Prostate gland (tissue), 2 donors: ENCODE measurements at regions not wholly inside any gene's neighbourhood (a gene's known extent, or its start where the extent isn't known, plus 50 kb on each side); places are given as distances from the start of the nearest gene placed in this dataset.

Source experiments
- DNase-seq: peaks from one replicate; pipeline ENCODE4 v3.0.0-alpha.2; 2019; ENCODE audit warnings: low spot score
- H3K27ac ChIP-seq, 2 donors: fragments of 200-600 bp; sonication (generic); 2 replicates each; pipeline ENCODE4 v1.5.1; 2017 to 2019
- H3K27me3 ChIP-seq: fragments of 200-600 bp; sonication (generic); replicated peaks from 2 replicates; pipeline ENCODE4 v1.5.1; 2019; ENCODE audit not compliant: insufficient read depth
- H3K36me3 ChIP-seq, 2 donors: fragments of 200-600 bp; sonication (generic); 1 replicate in 1 of 2; 2 replicates in 1 of 2; pipeline versions ENCODE4 v1.5.1 to v1.8.1; 2017 to 2019
- H3K4me1 ChIP-seq: fragments of 200-600 bp; sonication (generic); replicated peaks from 2 replicates; pipeline ENCODE4 v1.5.1; 2019
- H3K4me3 ChIP-seq, 2 donors: fragments of 200-600 bp; sonication (generic); 2 replicates each; pipeline ENCODE4 v1.5.1; 2017 to 2019
- H3K9me3 ChIP-seq: fragments of 200-600 bp; sonication (generic); 2 replicates; pipeline ENCODE4 v1.5.1; 2017
- POLR2A ChIP-seq: fragments of 450-650 bp; IDR thresholded peaks from one replicate; pipeline ENCODE4 v1.6.1; 2016; ENCODE audit warnings: antibody characterized with exemption, mild to moderate bottlenecking
- POLR2AphosphoS5 ChIP-seq: sonication (generic); formaldehyde crosslinking; IDR thresholded peaks from one replicate; pipeline ENCODE4 v1.6.1; 2017; ENCODE audit warnings: antibody characterized with exemption
- WGBS: methylation state at CpG from one replicate; pipeline ENCODE4 v1.1.5; 2018; 5-methylcytosine and 5-hydroxymethylcytosine counted together
- intact Hi-C: fragments of 100-400 bp; cut with DNase I; formaldehyde crosslinking; loops from one replicate; pipeline ENCODE4 v1.14.2; 2022
- TF ChIP-seq, protein P1 (sequence below), 4 experiments: fragments of 200-600 bp in 2 of 4; fragments of 450-650 bp in 2 of 4; sonication (generic) in 2 of 4; IDR thresholded peaks; 1 replicate in 3 of 4; 2 replicates in 1 of 4; pipeline ENCODE4 v1.5.1; 2016 to 2019; ENCODE audit warnings: antibody characterized with exemption in 4 of 4, mild to moderate bottlenecking in 2 of 4, moderate library complexity in 2 of 4

- Histone ChIP-seq H3K27me3 (no peaks in the 10 kb centered on the region), H3K36me3 (no peaks in the 10 kb centered on the region), H3K27ac (no peak overlapping the region), H3K9me3 (no peaks in the 10 kb centered on the region), H3K4me1 (no peaks in the 10 kb centered on the region), H3K4me3 (no peak overlapping the region)
- intact Hi-C loops = no loop called here
- WGBS = 91% methylated on average over 4 of the region's 4 CpGs
- TF ChIP-seq, protein P1, sequence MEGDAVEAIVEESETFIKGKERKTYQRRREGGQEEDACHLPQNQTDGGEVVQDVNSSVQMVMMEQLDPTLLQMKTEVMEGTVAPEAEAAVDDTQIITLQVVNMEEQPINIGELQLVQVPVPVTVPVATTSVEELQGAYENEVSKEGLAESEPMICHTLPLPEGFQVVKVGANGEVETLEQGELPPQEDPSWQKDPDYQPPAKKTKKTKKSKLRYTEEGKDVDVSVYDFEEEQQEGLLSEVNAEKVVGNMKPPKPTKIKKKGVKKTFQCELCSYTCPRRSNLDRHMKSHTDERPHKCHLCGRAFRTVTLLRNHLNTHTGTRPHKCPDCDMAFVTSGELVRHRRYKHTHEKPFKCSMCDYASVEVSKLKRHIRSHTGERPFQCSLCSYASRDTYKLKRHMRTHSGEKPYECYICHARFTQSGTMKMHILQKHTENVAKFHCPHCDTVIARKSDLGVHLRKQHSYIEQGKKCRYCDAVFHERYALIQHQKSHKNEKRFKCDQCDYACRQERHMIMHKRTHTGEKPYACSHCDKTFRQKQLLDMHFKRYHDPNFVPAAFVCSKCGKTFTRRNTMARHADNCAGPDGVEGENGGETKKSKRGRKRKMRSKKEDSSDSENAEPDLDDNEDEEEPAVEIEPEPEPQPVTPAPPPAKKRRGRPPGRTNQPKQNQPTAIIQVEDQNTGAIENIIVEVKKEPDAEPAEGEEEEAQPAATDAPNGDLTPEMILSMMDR (IDR thresholded peaks at IDR 0.05) = no peak
- TF ChIP-seq POLR2AphosphoS5 = no peak
- no peak for TF ChIP-seq POLR2A
- DNase-seq = no peak
Observed at GRCh38 chr2:8614646-8615045, 67.2 kb upstream of the ID2 start.

- Histone ChIP-seq H3K27ac (no peak overlapping the region), H3K9me3 (no peaks in the 10 kb centered on the region), H3K4me1 (no peaks in the 10 kb centered on the region), H3K27me3 (no peaks in the 10 kb centered on the region), H3K4me3 (no peak overlapping the region), H3K36me3 (no peaks in the 10 kb centered on the region)
- DNase-seq = no peak
- TF ChIP-seq POLR2AphosphoS5 (no peak), POLR2A (no peak)
- TF ChIP-seq, protein P1 (IDR thresholded peaks at IDR 0.05) = no peak
- 96% methylated on average over 6 of the region's 6 CpGs for WGBS
- intact Hi-C loops = no loop called here
Observed at GRCh38 chr2:8615252-8615575, 66.6 kb upstream of the ID2 start.

- Histone ChIP-seq H3K27ac (no peak overlapping the region), H3K4me1 (no peaks in the 10 kb centered on the region), H3K36me3 (no peaks in the 10 kb centered on the region), H3K9me3 (no peaks in the 10 kb centered on the region), H3K27me3 (no peaks in the 10 kb centered on the region), H3K4me3 (no peak overlapping the region)
- DNase-seq = no peak
- 84% methylated on average over 14 of the region's 14 CpGs for WGBS
- intact Hi-C loops = no loop called here
- no peak for TF ChIP-seq POLR2A
- no peak for TF ChIP-seq POLR2AphosphoS5
- TF ChIP-seq, protein P1 (IDR thresholded peaks at IDR 0.05) = no peak
Observed at GRCh38 chr2:8615576-8616281, 66.1 kb upstream of the ID2 start.

- Histone ChIP-seq H3K27ac (no peak overlapping the region), H3K4me3 (no peak overlapping the region), H3K36me3 (no peaks in the 10 kb centered on the region), H3K4me1 (no peaks in the 10 kb centered on the region), H3K9me3 (no peaks in the 10 kb centered on the region), H3K27me3 (no peaks in the 10 kb centered on the region)
- intact Hi-C loops = no loop called here
- TF ChIP-seq POLR2AphosphoS5 (no peak), POLR2A (no peak)
- TF ChIP-seq, protein P1 (IDR thresholded peaks at IDR 0.05) = no peak
- DNase-seq = no peak
- WGBS = 90% methylated on average over 12 of the region's 12 CpGs
Observed at GRCh38 chr2:8617048-8617447, 64.8 kb upstream of the ID2 start.

- 88% methylated on average over 8 of the region's 8 CpGs for WGBS
- intact Hi-C loops = no loop called here
- no peak for TF ChIP-seq POLR2A
- TF ChIP-seq, protein P1 (IDR thresholded peaks at IDR 0.05) = no peak
- no peak for TF ChIP-seq POLR2AphosphoS5
- Histone ChIP-seq H3K4me1 (no peaks in the 10 kb centered on the region), H3K4me3 (no peak overlapping the region), H3K27ac (no peak overlapping the region), H3K27me3 (no peaks in the 10 kb centered on the region), H3K36me3 (no peaks in the 10 kb centered on the region), H3K9me3 (no peaks in the 10 kb centered on the region)
- no peak for DNase-seq
Observed at GRCh38 chr2:8617590-8617989, 64.3 kb upstream of the ID2 start.
